GM12878 (cell line): ENCODE measurements at regions not wholly inside any gene's neighbourhood (a gene's known extent, or its start where the extent isn't known, plus 50 kb on each side); places are given as distances from the start of the nearest gene placed in this dataset.

Source experiments
- ATAC-seq: fragments of 200-7000 bp; cut with Tn5 transposase; 3 replicates; pipeline ENCODE4 v1.9.1; 2020; ENCODE audit warnings: mild to moderate bottlenecking, moderate library complexity
- BruUV-seq: library from RNA; stranded (reverse); fragments of 400-500 nt; replicated peaks from 2 replicates; lab custom pipeline; 2021; lab: Mats Ljungman, UMichigan
- CTCF ChIA-PET: fragments of 300-600 bp; sonication (Branson Sonifier 250); formaldehyde crosslinking; extraction: SDS; loops from one replicate; lab custom pipeline; 2021; ENCODE audit warnings: inconsistent platforms; lab: Yijun Ruan, JAX
- POLR2A ChIA-PET: fragments of 350-600 bp; formaldehyde crosslinking; extraction: SDS; loops from one replicate; lab custom pipeline; 2021; ENCODE audit warnings: inconsistent platforms; lab: Charles Lee
- RAD21 ChIA-PET: fragments of 300-600 bp; sonication (Branson Sonifier 250); formaldehyde crosslinking; loops from one replicate; lab custom pipeline; 2023; ENCODE audit warnings: antibody characterized with exemption; ENCODE audit not compliant: unreplicated experiment; lab: Charles Lee
- SMC1A ChIA-PET: fragments of 300-600 bp; sonication (Branson Sonifier 250); formaldehyde crosslinking; loops from one replicate; lab custom pipeline; 2023; ENCODE audit not compliant: unreplicated experiment, uncharacterized antibody; lab: Charles Lee
- DNase-seq: peaks from one replicate; pipeline ENCODE4 v3.0.0-alpha.2; 2011; ENCODE audit warnings: low read depth, low spot score
- FAIRE-seq: peaks from 3 replicates; lab custom pipeline; 2011; peaks lifted over from hg19 to GRCh38; lab: Jason Lieb, UNC
- H2AFZ ChIP-seq: 2 replicates; pipeline ENCODE4 v1.6.0; 2011; ENCODE audit warnings: low read depth, low read length, control low read depth; ENCODE audit not compliant: control insufficient read depth
- H3K27ac ChIP-seq: 2 replicates; pipeline ENCODE4 v1.5.1; 2011; ENCODE audit warnings: control low read depth; ENCODE audit not compliant: control insufficient read depth, insufficient read depth
- H3K27me3 ChIP-seq, 2 experiments: replicated peaks in 1 of 2; 2 replicates each; pipeline versions ENCODE4 v1.6.0 to v1.6.1; 2011; ENCODE audit warnings: low read length in 1 of 2; ENCODE audit not compliant: control insufficient read depth in 2 of 2, insufficient read depth in 2 of 2
- H3K36me3 ChIP-seq, 2 experiments: 2 replicates each; pipeline ENCODE4 v1.5.1; 2011; ENCODE audit warnings: low read length in 1 of 2; ENCODE audit not compliant: control insufficient read depth in 2 of 2, insufficient read depth in 2 of 2
- H3K4me1 ChIP-seq: 2 replicates; pipeline ENCODE4 v1.6.1; 2011; ENCODE audit warnings: mild to moderate bottlenecking, low read length, moderate library complexity, mixed read lengths; ENCODE audit not compliant: control insufficient read depth, insufficient read depth
- H3K4me2 ChIP-seq: 2 replicates; pipeline ENCODE4 v1.6.0; 2011; ENCODE audit warnings: control low read depth; ENCODE audit not compliant: control insufficient read depth, insufficient read depth
- H3K4me3 ChIP-seq: fragments of 200-600 bp; sonication (generic); 2 replicates; pipeline ENCODE4 v1.5.1; 2016
- H3K79me2 ChIP-seq: 2 replicates; pipeline ENCODE4 v1.6.0; 2011; ENCODE audit warnings: low read length; ENCODE audit not compliant: control insufficient read depth, insufficient read depth
- H3K9ac ChIP-seq: 2 replicates; pipeline ENCODE4 v1.8.0; 2011; ENCODE audit warnings: low read length, control low read depth, mixed read lengths; ENCODE audit not compliant: control insufficient read depth, insufficient read depth
- H3K9me3 ChIP-seq: replicated peaks from 3 replicates; pipeline ENCODE4 v1.5.1; 2011; ENCODE audit warnings: mild to moderate bottlenecking, low read length; ENCODE audit not compliant: control insufficient read depth, insufficient read depth
- H4K20me1 ChIP-seq: 2 replicates; pipeline ENCODE4 v1.6.0; 2011; ENCODE audit not compliant: control insufficient read depth, insufficient read depth
- ATF3 ChIP-seq: IDR thresholded peaks from 2 replicates; pipeline ENCODE4 v1.6.1; 2011; ENCODE audit warnings: low read depth, mild to moderate bottlenecking, low read length, moderate library complexity, borderline replicate concordance; ENCODE audit errors: extremely low read depth
- BCL11A ChIP-seq: IDR thresholded peaks from 2 replicates; pipeline ENCODE4 v1.6.1; 2011; ENCODE audit warnings: low read depth, low read length
- CEBPB ChIP-seq, 2 experiments: fragments of 150-350 bp in 1 of 2; IDR thresholded peaks; 2 replicates each; pipeline ENCODE4 v1.6.1; 2012 to 2014; ENCODE audit warnings: low read depth in 2 of 2, low read length in 2 of 2, borderline replicate concordance in 1 of 2, inconsistent platforms in 1 of 2
- CHD1 ChIP-seq: IDR thresholded peaks from 2 replicates; pipeline ENCODE4 v1.6.1; 2012; ENCODE audit warnings: low read depth, low read length, improper control_type of control experiment
- E2F4 ChIP-seq: IDR thresholded peaks from 2 replicates; pipeline ENCODE4 v1.6.1; 2012; ENCODE audit warnings: low read depth, low read length, improper control_type of control experiment
- E2F8 ChIP-seq: fragments of 450-650 bp; IDR thresholded peaks from 2 replicates; pipeline ENCODE4 v1.6.1; 2018; ENCODE audit warnings: mild to moderate bottlenecking, low read depth, moderate library complexity; ENCODE audit not compliant: partially characterized antibody
- EP300 ChIP-seq, 2 experiments: fragments of 150-350 bp in 1 of 2; IDR thresholded peaks; 2 replicates each; pipeline ENCODE4 v1.6.1; 2011 to 2012; ENCODE audit warnings: low read depth in 2 of 2, low read length in 2 of 2, borderline replicate concordance in 1 of 2, improper control_type of control experiment in 1 of 2, inconsistent platforms in 1 of 2; ENCODE audit not compliant: control insufficient read depth in 1 of 2
- GABPA ChIP-seq: IDR thresholded peaks from 2 replicates; pipeline ENCODE4 v1.6.1; 2014; ENCODE audit warnings: antibody characterized with exemption, low read depth, mild to moderate bottlenecking, inconsistent platforms
- HDAC2 ChIP-seq: fragments of 200-600 bp; sonication (generic); IDR thresholded peaks from 2 replicates; pipeline ENCODE4 v1.6.1; 2017
- JUND ChIP-seq: IDR thresholded peaks from 2 replicates; pipeline ENCODE4 v1.6.1; 2012; ENCODE audit warnings: low read depth, mild to moderate bottlenecking, low read length, improper control_type of control experiment, moderate library complexity
- WGBS: methylation state at CpG from one replicate; pipeline ENCODE4 v1.1.6; 2016; ENCODE audit warnings: low lambda C conversion rate; ENCODE audit not compliant: insufficient replicate concordance, insufficient coverage; ENCODE audit errors: missing lambda C conversion rate; 5-methylcytosine and 5-hydroxymethylcytosine counted together
- in situ Hi-C: fragments of 300-500 bp; cut with MboI; formaldehyde crosslinking; loops from 9 replicates; pipeline ENCODE4 v1.14.3; 2018; ENCODE audit warnings: mixed read lengths
- intact Hi-C: fragments of 100-400 bp; cut with micrococcal nuclease; formaldehyde crosslinking; loops from one replicate; pipeline ENCODE4 v1.14.2; 2022; ENCODE audit not compliant: unreplicated experiment

- DNase-seq (no peak), FAIRE-seq (no peak), ATAC-seq (no peak)
- SMC1A ChIA-PET = interaction anchor here (1.3 to 2.4 kb wide), 4 partner anchors 13 to 52 kb away, joined by 3 to 7 read pairs (median 5); no protein-coding TSS in a partner anchor
- Histone ChIP-seq H3K4me1 (no peaks in the 10 kb centered on the region), H4K20me1 (no peaks in the 10 kb centered on the region), H3K4me2 (no peak overlapping the region), H3K9me3 (no peaks in the 10 kb centered on the region), H3K79me2 (no peaks in the 10 kb centered on the region), H3K4me3 (no peak overlapping the region), H3K36me3 (no peaks in the 10 kb centered on the region), H3K27ac (no peak overlapping the region), H3K9ac (no peak overlapping the region), H3K27me3 (no peaks in the 10 kb centered on the region), H2AFZ (no peak overlapping the region)
- intact Hi-C loops = loop anchor here (10.0 kb wide), 1 partner anchor 60 kb away; no protein-coding TSS in a partner anchor
- CTCF ChIA-PET = no interaction called here
- WGBS = 0% methylated on average over 1 of the region's 1 CpG
- in situ Hi-C loops = no loop called here
- POLR2A ChIA-PET = interaction anchor here (0.6 kb wide), 1 partner anchor 213 kb away, joined by 3 read pairs; no protein-coding TSS in a partner anchor
- RAD21 ChIA-PET = interaction anchor here (1.2 kb wide), 1 partner anchor 57 kb away, joined by 4 read pairs; no protein-coding TSS in a partner anchor
- TF ChIP-seq EP300 (IDR thresholded peaks at IDR 0.05; ENCODE audit: borderline replicate concordance in 1 of 2, control insufficient read depth in 1 of 2, low read depth in 2 of 2, low read length in 2 of 2) (no peak), CEBPB (IDR thresholded peaks at IDR 0.05; ENCODE audit: borderline replicate concordance in 1 of 2, low read depth in 2 of 2, low read length in 2 of 2) (no peak), GABPA (no peak), E2F8 (no peak), ATF3 (no peak), CHD1 (no peak), E2F4 (no peak), JUND (no peak), BCL11A (no peak), HDAC2 (no peak)
- TF ChIP-seq, all 136 proteins: peak for 0
- BruUV-seq = no TSS peak
These were observed 114.4 kb upstream of the ZP4 start for GRCh38 chr1:238005116-238005515.
